ENCODE measurements at regions not wholly inside any gene's neighbourhood (a gene's known extent, or its start where the extent isn't known, plus 50 kb on each side); places are given as distances from the start of the nearest gene placed in this dataset.

- no peak for TF ChIP-seq CTCF (conservative IDR thresholded peaks at IDR 0.05 in 1 of 2, IDR thresholded peaks at IDR 0.05 in 1 of 2; ENCODE audit: low read depth in 1 of 2, low read length in 2 of 2)
- TF ChIP-seq EZH2 (IDR thresholded peaks at IDR 0.05; ENCODE audit: low read length, missing control alignments): no peak
Observed at GRCh38 chrX:81392396-81392795, 190.5 kb downstream of the SH3BGRL start.
